GM12878 (cell line): ENCODE measurements at regions not wholly inside any gene's neighbourhood (a gene's known extent, or its start where the extent isn't known, plus 50 kb on each side); places are given as distances from the start of the nearest gene placed in this dataset.

Experiments
- ATAC-seq: fragments of 200-7000 bp; cut with Tn5 transposase; 3 replicates; pipeline ENCODE4 v1.9.1; 2020; ENCODE audit warnings: mild to moderate bottlenecking, moderate library complexity
- BruUV-seq: library from RNA; stranded (reverse); fragments of 400-500 nt; replicated peaks from 2 replicates; lab custom pipeline; 2021; lab: Mats Ljungman, UMichigan
- CTCF ChIA-PET: fragments of 300-600 bp; sonication (Branson Sonifier 250); formaldehyde crosslinking; extraction: SDS; loops from one replicate; lab custom pipeline; 2021; ENCODE audit warnings: inconsistent platforms; lab: Yijun Ruan, JAX
- POLR2A ChIA-PET: fragments of 350-600 bp; formaldehyde crosslinking; extraction: SDS; loops from one replicate; lab custom pipeline; 2021; ENCODE audit warnings: inconsistent platforms; lab: Charles Lee
- RAD21 ChIA-PET: fragments of 300-600 bp; sonication (Branson Sonifier 250); formaldehyde crosslinking; loops from one replicate; lab custom pipeline; 2023; ENCODE audit warnings: antibody characterized with exemption; ENCODE audit not compliant: unreplicated experiment; lab: Charles Lee
- SMC1A ChIA-PET: fragments of 300-600 bp; sonication (Branson Sonifier 250); formaldehyde crosslinking; loops from one replicate; lab custom pipeline; 2023; ENCODE audit not compliant: unreplicated experiment, uncharacterized antibody; lab: Charles Lee
- DNase-seq: peaks from one replicate; pipeline ENCODE4 v3.0.0-alpha.2; 2011; ENCODE audit warnings: low read depth, low spot score
- FAIRE-seq: peaks from 3 replicates; lab custom pipeline; 2011; peaks lifted over from hg19 to GRCh38; lab: Jason Lieb, UNC
- H2AFZ ChIP-seq: 2 replicates; pipeline ENCODE4 v1.6.0; 2011; ENCODE audit warnings: low read depth, low read length, control low read depth; ENCODE audit not compliant: control insufficient read depth
- H3K27ac ChIP-seq: 2 replicates; pipeline ENCODE4 v1.5.1; 2011; ENCODE audit warnings: control low read depth; ENCODE audit not compliant: control insufficient read depth, insufficient read depth
- H3K27me3 ChIP-seq, 2 experiments: replicated peaks in 1 of 2; 2 replicates each; pipeline versions ENCODE4 v1.6.0 to v1.6.1; 2011; ENCODE audit warnings: low read length in 1 of 2; ENCODE audit not compliant: control insufficient read depth in 2 of 2, insufficient read depth in 2 of 2
- H3K36me3 ChIP-seq, 2 experiments: 2 replicates each; pipeline ENCODE4 v1.5.1; 2011; ENCODE audit warnings: low read length in 1 of 2; ENCODE audit not compliant: control insufficient read depth in 2 of 2, insufficient read depth in 2 of 2
- H3K4me1 ChIP-seq: 2 replicates; pipeline ENCODE4 v1.6.1; 2011; ENCODE audit warnings: mild to moderate bottlenecking, low read length, moderate library complexity, mixed read lengths; ENCODE audit not compliant: control insufficient read depth, insufficient read depth
- H3K4me2 ChIP-seq: 2 replicates; pipeline ENCODE4 v1.6.0; 2011; ENCODE audit warnings: control low read depth; ENCODE audit not compliant: control insufficient read depth, insufficient read depth
- H3K4me3 ChIP-seq: fragments of 200-600 bp; sonication (generic); 2 replicates; pipeline ENCODE4 v1.5.1; 2016
- H3K79me2 ChIP-seq: 2 replicates; pipeline ENCODE4 v1.6.0; 2011; ENCODE audit warnings: low read length; ENCODE audit not compliant: control insufficient read depth, insufficient read depth
- H3K9ac ChIP-seq: 2 replicates; pipeline ENCODE4 v1.8.0; 2011; ENCODE audit warnings: low read length, control low read depth, mixed read lengths; ENCODE audit not compliant: control insufficient read depth, insufficient read depth
- H3K9me3 ChIP-seq: replicated peaks from 3 replicates; pipeline ENCODE4 v1.5.1; 2011; ENCODE audit warnings: mild to moderate bottlenecking, low read length; ENCODE audit not compliant: control insufficient read depth, insufficient read depth
- H4K20me1 ChIP-seq: 2 replicates; pipeline ENCODE4 v1.6.0; 2011; ENCODE audit not compliant: control insufficient read depth, insufficient read depth
- CHD4 ChIP-seq: fragments of 200-600 bp; sonication (generic); IDR thresholded peaks from 2 replicates; pipeline ENCODE4 v1.6.1; 2016; ENCODE audit warnings: mild to moderate bottlenecking
- CUX1 ChIP-seq: IDR thresholded peaks from 2 replicates; pipeline ENCODE4 v1.6.1; 2012; ENCODE audit warnings: improper control_type of control experiment, low read depth, low read length; ENCODE audit not compliant: insufficient replicate concordance
- DPF2 ChIP-seq: fragments of 450-650 bp; IDR thresholded peaks from 2 replicates; pipeline ENCODE4 v1.6.1; 2017; ENCODE audit warnings: mild to moderate bottlenecking
- GATAD2B ChIP-seq: fragments of 450-650 bp; conservative IDR thresholded peaks from 2 replicates; pipeline ENCODE4 v1.6.1; 2017; ENCODE audit warnings: low read depth, mild to moderate bottlenecking, moderate library complexity
- REST ChIP-seq: IDR thresholded peaks from 2 replicates; pipeline ENCODE4 v1.6.1; 2012; ENCODE audit warnings: mild to moderate bottlenecking, low read depth, low read length
- SPI1 ChIP-seq: IDR thresholded peaks from 2 replicates; pipeline ENCODE4 v1.6.1; 2011; ENCODE audit warnings: low read depth, mild to moderate bottlenecking, low read length, moderate library complexity, borderline replicate concordance; ENCODE audit not compliant: insufficient read depth
- WGBS: methylation state at CpG from one replicate; pipeline ENCODE4 v1.1.6; 2016; ENCODE audit warnings: low lambda C conversion rate; ENCODE audit not compliant: insufficient replicate concordance, insufficient coverage; ENCODE audit errors: missing lambda C conversion rate; 5-methylcytosine and 5-hydroxymethylcytosine counted together
- in situ Hi-C: fragments of 300-500 bp; cut with MboI; formaldehyde crosslinking; loops from 9 replicates; pipeline ENCODE4 v1.14.3; 2018; ENCODE audit warnings: mixed read lengths
- intact Hi-C: fragments of 100-400 bp; cut with micrococcal nuclease; formaldehyde crosslinking; loops from one replicate; pipeline ENCODE4 v1.14.2; 2022; ENCODE audit not compliant: unreplicated experiment
- TF ChIP-seq, protein P1 (sequence below): fragments of 450-650 bp; IDR thresholded peaks from 2 replicates; pipeline ENCODE4 v1.6.1; 2016; ENCODE audit warnings: mild to moderate bottlenecking, moderate library complexity, borderline replicate concordance

GRCh38 chrX:6821730-6822129, 286.8 kb upstream of the VCX3A start (continued):
- TF ChIP-seq CHD4, result no peak

DNA sequence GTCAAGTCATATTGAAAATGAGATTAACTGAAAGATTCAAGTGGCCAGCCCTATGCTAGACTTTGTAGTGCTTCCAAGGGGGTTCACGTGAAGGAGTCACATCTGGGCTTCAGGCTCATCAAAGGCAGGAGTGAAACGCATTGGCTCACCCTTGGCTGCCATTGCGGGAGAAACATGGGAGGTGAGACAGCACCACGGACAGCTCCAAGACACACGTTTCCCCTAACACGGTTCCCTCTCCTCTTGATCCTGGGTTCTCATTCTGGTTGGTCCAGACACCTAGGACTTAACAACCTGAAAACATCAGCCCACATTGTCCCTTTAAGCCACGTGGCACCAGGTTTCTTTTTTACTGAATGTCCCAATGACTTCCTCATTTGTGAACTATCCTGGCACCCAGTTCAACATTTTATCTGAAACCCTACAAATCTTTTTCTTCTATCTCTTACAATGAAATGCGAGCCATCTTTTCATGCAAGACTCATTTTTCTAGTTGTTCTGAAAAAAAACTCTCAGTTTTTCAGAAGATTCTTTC, 279.0 kb upstream of the VCX3A start:
- Histone ChIP-seq H3K9ac (no peak overlapping the region), H3K4me3 (no peak overlapping the region), H3K4me1 (no peaks in the 10 kb centered on the region), H3K9me3 (no peaks in the 10 kb centered on the region), H3K4me2 (no peak overlapping the region), H3K79me2 (no peaks in the 10 kb centered on the region), H2AFZ (no peak overlapping the region), H3K27me3 (no peaks in the 10 kb centered on the region), H3K36me3 (no peaks in the 10 kb centered on the region), H4K20me1 (no peaks in the 10 kb centered on the region), H3K27ac (no peak overlapping the region)
- FAIRE-seq (no peak), ATAC-seq (no peak), DNase-seq (no peak)
- in situ Hi-C loops (no loop called here), intact Hi-C loops (no loop called here)
- ChIA-PET SMC1A (interaction anchor here (0.6 kb wide), 1 partner anchor 16 kb away, joined by 4 read pairs; no protein-coding TSS in a partner anchor), RAD21 (interaction anchor here (1.2 kb wide), 1 partner anchor 159 kb away, joined by 3 read pairs; no protein-coding TSS in a partner anchor), CTCF (interaction anchor here (0.7 kb wide), 1 partner anchor 220 kb away, joined by 3 read pairs; no protein-coding TSS in a partner anchor), POLR2A (no interaction called here)
- BruUV-seq, result no TSS peak
- 43% methylated on average over 8 of the region's 8 CpGs for WGBS
- TF ChIP-seq REST (peak; percentile 81), GATAD2B (no peak), DPF2 (no peak), CUX1 (no peak), SPI1 (peak; percentile 51; the same call in 1 of the 2 replicates)
- TF ChIP-seq, protein P1, sequence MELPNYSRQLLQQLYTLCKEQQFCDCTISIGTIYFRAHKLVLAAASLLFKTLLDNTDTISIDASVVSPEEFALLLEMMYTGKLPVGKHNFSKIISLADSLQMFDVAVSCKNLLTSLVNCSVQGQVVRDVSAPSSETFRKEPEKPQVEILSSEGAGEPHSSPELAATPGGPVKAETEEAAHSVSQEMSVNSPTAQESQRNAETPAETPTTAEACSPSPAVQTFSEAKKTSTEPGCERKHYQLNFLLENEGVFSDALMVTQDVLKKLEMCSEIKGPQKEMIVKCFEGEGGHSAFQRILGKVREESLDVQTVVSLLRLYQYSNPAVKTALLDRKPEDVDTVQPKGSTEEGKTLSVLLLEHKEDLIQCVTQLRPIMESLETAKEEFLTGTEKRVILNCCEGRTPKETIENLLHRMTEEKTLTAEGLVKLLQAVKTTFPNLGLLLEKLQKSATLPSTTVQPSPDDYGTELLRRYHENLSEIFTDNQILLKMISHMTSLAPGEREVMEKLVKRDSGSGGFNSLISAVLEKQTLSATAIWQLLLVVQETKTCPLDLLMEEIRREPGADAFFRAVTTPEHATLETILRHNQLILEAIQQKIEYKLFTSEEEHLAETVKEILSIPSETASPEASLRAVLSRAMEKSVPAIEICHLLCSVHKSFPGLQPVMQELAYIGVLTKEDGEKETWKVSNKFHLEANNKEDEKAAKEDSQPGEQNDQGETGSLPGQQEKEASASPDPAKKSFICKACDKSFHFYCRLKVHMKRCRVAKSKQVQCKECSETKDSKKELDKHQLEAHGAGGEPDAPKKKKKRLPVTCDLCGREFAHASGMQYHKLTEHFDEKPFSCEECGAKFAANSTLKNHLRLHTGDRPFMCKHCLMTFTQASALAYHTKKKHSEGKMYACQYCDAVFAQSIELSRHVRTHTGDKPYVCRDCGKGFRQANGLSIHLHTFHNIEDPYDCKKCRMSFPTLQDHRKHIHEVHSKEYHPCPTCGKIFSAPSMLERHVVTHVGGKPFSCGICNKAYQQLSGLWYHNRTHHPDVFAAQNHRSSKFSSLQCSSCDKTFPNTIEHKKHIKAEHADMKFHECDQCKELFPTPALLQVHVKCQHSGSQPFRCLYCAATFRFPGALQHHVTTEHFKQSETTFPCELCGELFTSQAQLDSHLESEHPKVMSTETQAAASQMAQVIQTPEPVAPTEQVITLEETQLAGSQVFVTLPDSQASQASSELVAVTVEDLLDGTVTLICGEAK, result no peak
